Activated CD8-positive, alpha-beta memory T cell treated with anti-CD3 and anti-CD28 coated beads for 48 hours (primary cell): ENCODE measurements at regions not wholly inside any gene's neighbourhood (a gene's known extent, or its start where the extent isn't known, plus 50 kb on each side); places are given as distances from the start of the nearest gene placed in this dataset.

ENCODE experiments used
- DNase-seq, 3 experiments: peaks; one replicate each; pipeline ENCODE4 v3.0.0-alpha.2; 2020; ENCODE audit warnings: low read depth in 2 of 3, low spot score in 2 of 3

GRCh38 chr12:19572920-19573558 lies 133.7 kb downstream of the AEBP2 start:
- no peak for DNase-seq

DNA sequence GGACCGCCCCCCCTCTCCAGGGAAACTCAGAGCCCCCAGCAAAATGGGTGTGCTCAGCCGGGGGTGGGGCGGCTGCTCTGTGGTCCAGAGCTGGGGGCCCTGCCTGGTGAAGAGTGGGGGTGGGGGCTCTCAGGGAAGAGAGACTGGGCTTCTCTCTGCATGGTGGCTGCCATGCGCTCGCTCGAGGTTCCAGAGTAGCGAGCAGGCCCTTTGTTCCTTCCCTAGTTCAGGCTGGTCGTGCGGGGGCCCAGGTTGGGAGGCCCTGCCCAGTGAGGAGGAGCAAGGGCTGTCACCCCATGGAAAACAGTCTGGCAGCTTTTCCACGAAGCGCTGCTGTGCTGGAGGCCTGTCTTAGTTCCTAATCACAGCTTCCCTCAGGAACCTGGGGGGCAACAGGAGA lies 134.6 kb downstream of the AEBP2 start:
- no peak for DNase-seq

- DNase-seq, result no peak
Observed at GRCh38 chr12:19574601-19575000, 135.3 kb downstream of the AEBP2 start.

GRCh38 chr12:19575337-19576243 lies 136.3 kb downstream of the AEBP2 start:
- DNase-seq, result no peak

GRCh38 chr12:19576506-19577280 lies 137.4 kb downstream of the AEBP2 start:
- no peak for DNase-seq

DNA sequence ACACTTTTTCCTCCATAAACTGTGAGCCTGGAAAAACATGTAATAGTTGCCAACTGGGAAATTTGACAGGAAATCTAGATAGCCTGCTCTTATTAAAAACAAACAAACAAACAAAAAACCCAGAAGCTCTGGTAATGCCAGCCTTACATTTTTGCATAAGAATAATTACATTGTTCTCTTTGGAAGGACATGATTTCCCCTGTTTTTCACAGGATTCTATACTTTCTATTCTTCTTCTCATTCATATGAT lies 137.9 kb downstream of the AEBP2 start:
- no peak for DNase-seq

- DNase-seq, result no peak
Observed at GRCh38 chr12:19584732-19585131, 145.4 kb downstream of the AEBP2 start.

DNA sequence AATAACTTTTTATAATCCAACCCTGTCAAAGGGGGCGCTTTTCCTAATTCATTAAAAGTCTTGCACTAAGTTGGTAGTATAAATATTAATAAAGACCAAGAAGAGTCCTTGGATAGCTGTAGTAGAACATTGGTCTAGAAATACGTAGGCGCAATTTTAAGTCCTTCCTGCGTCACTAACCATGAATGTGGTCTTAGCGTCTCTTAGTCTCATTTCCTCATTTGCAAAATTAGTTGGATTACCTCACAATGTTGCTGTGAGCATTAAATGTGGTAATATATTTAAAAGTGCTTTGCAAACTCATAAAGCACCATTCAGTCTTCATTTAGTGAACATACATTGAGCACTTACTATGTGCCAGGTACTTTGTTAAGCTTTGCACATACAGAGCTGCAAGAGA lies 149.7 kb downstream of the AEBP2 start:
- no peak for DNase-seq

- no peak for DNase-seq
Observed at GRCh38 chr12:19591951-19592350, 152.7 kb downstream of the AEBP2 start.

GRCh38 chr12:19596434-19597166 lies 157.3 kb downstream of the AEBP2 start:
- no peak for DNase-seq

- DNase-seq, result no peak
Observed at GRCh38 chr12:19597167-19598026, 158.1 kb downstream of the AEBP2 start.

DNA sequence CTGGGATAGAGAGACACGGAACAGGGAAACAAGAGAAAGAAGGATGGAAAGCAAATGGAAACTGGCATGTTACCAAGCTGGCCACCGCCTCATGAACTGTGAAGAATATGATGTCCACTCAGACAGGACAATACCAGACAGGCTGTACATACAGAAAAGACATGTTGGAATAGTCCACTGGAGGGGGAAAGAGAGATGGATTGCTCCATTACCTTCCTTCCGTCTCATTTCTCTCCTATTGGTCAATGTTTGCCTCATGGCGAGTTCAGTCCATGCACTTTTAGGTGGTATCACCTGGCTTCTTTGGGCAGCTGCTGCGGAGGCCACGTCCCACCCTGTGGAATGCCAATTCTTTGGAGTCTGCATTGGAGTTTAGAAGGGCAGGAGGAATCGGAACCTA lies 166.4 kb downstream of the AEBP2 start:
- DNase-seq, result no peak

DNA sequence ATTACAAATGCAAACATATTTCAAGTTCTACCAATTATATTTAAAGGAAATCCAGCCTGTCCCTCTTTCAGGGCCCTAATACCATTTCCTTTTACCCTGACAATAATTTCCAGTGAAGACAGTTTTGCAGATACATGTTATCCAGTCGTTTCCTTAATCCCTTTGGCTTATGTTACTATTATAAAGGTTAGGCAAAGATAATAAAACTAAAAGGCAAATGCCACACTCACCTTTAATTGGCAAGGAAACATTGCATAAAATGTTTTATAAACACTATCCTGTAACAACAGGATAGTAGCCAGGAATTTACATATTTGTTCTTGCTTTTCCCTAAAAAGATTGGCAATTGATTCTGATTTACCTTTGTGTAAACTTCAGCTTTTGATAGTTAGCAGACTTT lies 168.7 kb downstream of the AEBP2 start:
- no peak for DNase-seq

GRCh38 chr12:19613051-19613535 lies 173.8 kb downstream of the AEBP2 start:
- no peak for DNase-seq

DNA sequence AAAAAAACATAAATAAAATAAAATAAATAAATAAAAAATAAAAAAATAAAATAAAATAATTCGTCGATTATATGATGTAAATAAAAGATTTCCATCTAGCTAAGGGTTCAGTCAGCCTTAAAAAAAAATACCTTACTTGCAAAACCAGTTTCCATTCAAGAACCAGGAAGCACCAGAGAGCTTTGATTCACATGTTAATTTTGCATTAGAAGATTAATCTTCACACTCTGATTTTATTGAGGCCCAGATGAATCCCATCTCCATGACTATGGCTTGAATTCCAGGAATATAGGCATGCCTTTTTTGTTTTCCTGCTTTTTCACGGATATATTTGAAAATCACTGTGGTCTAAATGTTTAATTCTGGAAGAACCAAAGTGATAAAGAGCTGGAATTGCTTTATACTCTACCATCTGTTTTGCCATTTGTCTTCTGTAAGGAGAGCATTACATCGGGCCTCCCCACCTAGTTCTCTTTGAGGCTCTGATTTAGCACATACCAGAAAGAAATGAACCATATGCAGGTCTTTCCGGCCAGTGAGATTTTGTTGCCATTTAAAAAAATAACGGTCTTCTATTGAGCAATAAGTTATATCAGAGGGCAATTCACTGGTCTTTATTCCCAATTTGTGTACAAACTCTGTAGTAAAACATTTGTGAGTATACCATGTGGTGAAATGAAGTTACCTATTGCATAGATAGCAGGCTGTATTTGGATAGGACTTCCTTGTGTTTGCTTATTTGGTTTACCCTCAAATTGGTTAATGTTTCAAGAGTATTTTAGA lies 175.5 kb downstream of the AEBP2 start:
- no peak for DNase-seq

GRCh38 chr12:19615384-19615725 lies 176.1 kb downstream of the AEBP2 start:
- DNase-seq, result no peak

GRCh38 chr12:19616781-19617180 lies 177.5 kb downstream of the AEBP2 start:
- DNase-seq, result no peak

GRCh38 chr12:19620222-19620621 lies 180.9 kb downstream of the AEBP2 start:
- no peak for DNase-seq

GRCh38 chr12:19623751-19624399 lies 184.6 kb downstream of the AEBP2 start:
- DNase-seq, result no peak
